ENCODE measurements at regions not wholly inside any gene's neighbourhood (a gene's known extent, or its start where the extent isn't known, plus 50 kb on each side); places are given as distances from the start of the nearest gene placed in this dataset.

- no peaks in the 10 kb centered on the region for H3K36me3 Mint-ChIP-seq (ENCODE audit: low read depth)
- Histone ChIP-seq H3K9me2 (ENCODE audit: insufficient read depth) (no peaks in the 10 kb centered on the region), H3K79me2 (replicated peaks; ENCODE audit: insufficient read depth) (no peaks in the 10 kb centered on the region), H4K20me1 (replicated peaks; ENCODE audit: insufficient read depth) (no peaks in the 10 kb centered on the region), H3F3A (replicated peaks; ENCODE audit: low read depth) (no peaks in the 10 kb centered on the region), H3K36me3 (ENCODE audit: insufficient read depth) (no peaks in the 10 kb centered on the region), H3K4me1 (ENCODE audit: insufficient read depth) (peaks cover 9% of the 10 kb centered on the region; the same call in 1 of the 2 replicates), H3K27me3 (ENCODE audit: insufficient read depth) (no peaks in the 10 kb centered on the region), H3K4me3 (no peak overlapping the region), H2AFZ (no peak overlapping the region), H3K4me2 (no peak overlapping the region), H3K27ac (ENCODE audit: low read depth) (no peak overlapping the region)
- H3K27ac Mint-ChIP-seq, result no peak overlapping the region
- no peak for DNase-seq (ENCODE audit: low spot score)
- no peaks in the 10 kb centered on the region for H3K9me3 Mint-ChIP-seq
- peaks cover 8% of the 10 kb centered on the region; the same call in 2 of the 3 replicates for H3K4me1 Mint-ChIP-seq
- TF ChIP-seq NANOG (IDR thresholded peaks at IDR 0.05; ENCODE audit: borderline replicate concordance) (no peak), JUNB (IDR thresholded peaks at IDR 0.05; ENCODE audit: unreplicated experiment) (no peak), EZH2phosphoT487 (IDR thresholded peaks at IDR 0.05; ENCODE audit: unreplicated experiment) (no peak), ETS1 (IDR thresholded peaks at IDR 0.05) (no peak), ZNF114 (CRISPR knock-in tag; IDR thresholded peaks at IDR 0.05) (no peak), POLR2AphosphoS5 (IDR thresholded peaks at IDR 0.05; ENCODE audit: low read depth) (no peak), CREB1 (CRISPR knock-in tag; IDR thresholded peaks at IDR 0.05; ENCODE audit: low read depth) (no peak), ZNF331 (CRISPR knock-in tag; IDR thresholded peaks at IDR 0.05; ENCODE audit: low read depth) (no peak), REST (IDR thresholded peaks at IDR 0.05; ENCODE audit: unreplicated experiment) (no peak), CTCF (conservative IDR thresholded peaks at IDR 0.05; ENCODE audit: low read depth in 2 of 2) (no peak), STAT1 (IDR thresholded peaks at IDR 0.05; ENCODE audit: unreplicated experiment) (no peak), ZNF462 (CRISPR knock-in tag; IDR thresholded peaks at IDR 0.05) (no peak), EZH2 (IDR thresholded peaks at IDR 0.05; ENCODE audit: low read depth, unreplicated experiment) (no peak)
- no peak overlapping the region for H3K4me3 Mint-ChIP-seq
- H3K27me3 Mint-ChIP-seq (ENCODE audit: insufficient read depth, low read depth, poor library complexity), result no peaks in the 10 kb centered on the region
- no peak for ATAC-seq
Measured at GRCh38 chr9:75798505-75798904, 92.0 kb upstream of the PCSK5 start.
